ENCODE measurements at regions not wholly inside any gene's neighbourhood (a gene's known extent, or its start where the extent isn't known, plus 50 kb on each side); places are given as distances from the start of the nearest gene placed in this dataset.

GRCh38 chr11:112470355-112470754 is 209.7 kb upstream of the PLET1 start:
- DNase-seq: no peak

DNA sequence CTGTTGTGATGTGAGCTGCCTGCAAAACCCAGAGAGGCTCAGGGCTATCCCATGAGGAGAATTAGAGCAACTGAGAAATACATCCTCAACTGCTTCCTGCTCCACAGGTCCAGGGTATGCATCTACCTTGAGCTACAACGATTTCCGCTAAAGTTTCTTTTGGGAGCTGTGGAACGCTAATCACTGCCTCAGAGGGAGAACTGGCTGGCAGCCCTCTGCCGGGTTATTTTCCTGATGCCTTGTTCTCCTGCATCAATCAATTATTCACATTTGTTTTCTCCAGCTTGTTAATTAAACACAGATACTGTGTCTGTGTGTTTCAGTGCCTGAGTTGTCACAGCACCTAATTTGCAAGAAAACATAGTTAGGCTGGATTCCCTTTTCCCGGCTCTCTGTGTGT is 211.1 kb upstream of the PLET1 start:
- DNase-seq: no peak

DNA sequence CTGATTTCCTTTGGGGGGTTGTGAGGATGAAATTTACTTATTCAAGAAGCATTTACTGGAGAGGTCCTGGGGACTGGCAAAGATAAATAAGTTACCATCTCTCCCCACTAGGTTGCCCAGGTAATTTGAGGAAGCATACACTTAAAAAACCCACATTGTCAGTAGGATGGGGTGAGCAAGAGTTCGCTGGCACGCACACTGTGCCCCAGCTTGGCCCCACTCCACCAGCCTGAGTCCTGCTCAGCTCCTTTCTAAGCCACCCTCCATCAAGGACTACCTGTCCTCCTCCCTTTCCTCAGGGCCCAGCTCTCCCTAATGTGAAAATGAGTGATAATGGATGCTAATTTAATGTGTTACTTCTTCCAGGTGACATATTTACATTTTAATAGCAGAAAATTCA is 216.5 kb upstream of the PLET1 start:
- DNase-seq: no peak

GRCh38 chr11:112477581-112478317 is 217.1 kb upstream of the PLET1 start:
- DNase-seq: no peak

DNA sequence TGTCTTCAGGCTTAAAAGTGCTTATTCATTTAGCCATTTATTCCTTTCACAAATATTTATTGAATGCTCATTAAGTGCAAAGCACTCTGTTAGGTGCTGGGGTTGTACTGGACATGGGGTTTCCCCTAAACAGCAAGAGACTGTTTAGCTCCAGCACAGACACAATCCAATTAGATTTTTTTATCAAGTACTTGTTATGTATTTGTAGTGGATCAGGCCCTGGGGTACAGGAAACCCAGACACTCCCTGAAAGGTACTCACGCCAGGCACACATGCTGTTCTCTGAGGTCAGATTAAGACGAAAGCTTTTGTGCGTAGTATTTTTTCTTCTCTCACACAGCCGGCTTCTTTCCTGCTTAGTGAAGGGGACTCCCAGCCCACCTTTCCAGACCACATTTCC is 218.1 kb upstream of the PLET1 start:
- no peak for DNase-seq

DNA sequence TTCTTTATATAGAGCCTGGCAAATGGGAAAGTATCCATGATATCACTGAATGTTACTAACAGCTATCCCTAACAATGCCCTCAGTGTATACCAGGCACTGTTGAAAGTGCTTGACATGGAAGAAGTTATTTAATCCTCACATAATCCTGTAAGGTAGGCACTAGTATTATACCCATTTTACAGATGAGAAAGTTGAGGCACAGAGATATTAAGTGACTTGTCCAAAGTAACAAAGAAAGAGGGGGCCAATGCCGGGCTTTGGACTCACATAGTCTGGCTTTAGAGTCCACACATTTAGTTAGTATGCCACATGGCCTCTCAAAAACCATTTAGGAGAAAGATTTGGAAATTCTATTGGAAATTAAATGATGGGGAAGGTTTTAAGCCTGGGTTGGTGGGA is 220.8 kb upstream of the PLET1 start:
- no peak for DNase-seq

- DNase-seq: no peak
These were observed 221.2 kb upstream of the PLET1 start for GRCh38 chr11:112481893-112482292.

GRCh38 chr11:112485280-112485679 is 224.6 kb upstream of the PLET1 start:
- no peak for DNase-seq

DNA sequence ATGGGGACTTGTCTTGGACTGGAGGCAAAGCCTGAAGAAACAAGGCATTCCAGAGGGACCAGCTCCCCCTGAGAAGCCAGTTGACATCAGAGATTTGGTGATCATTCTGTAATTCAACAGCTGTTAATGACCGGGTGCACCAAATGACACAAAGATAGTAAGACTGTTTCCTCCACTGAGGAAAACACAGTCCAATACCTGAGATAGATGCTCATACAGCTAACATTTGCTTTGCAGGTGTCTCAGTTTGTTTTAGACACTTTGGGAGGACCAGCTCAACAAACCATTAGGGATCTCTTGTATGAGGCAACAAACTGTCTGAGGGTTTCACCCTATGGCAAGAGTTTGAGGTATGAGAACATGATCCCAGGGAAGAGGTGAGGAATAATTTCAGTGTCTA is 237.2 kb upstream of the PLET1 start:
- no peak for DNase-seq

DNA sequence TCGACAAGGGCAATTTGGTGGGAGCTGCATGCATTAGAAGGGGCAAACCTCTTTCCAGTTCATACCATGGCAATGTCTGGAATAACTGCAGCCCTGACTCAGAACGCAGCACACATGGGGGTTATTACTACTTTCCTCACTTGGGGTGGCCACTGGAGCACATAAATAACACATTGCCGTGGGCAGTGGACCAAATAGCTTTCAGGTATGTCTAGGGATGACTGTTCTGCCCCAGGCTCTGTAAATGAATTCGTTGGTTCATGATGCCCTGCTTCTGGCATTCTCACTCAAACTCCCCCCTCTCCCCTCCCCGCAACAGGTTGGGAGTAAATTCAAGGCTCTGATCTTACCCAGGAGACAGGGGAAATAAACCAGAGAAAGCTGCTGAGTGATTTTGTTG is 238.0 kb upstream of the PLET1 start:
- no peak for DNase-seq

- DNase-seq: no peak
These were observed 238.7 kb upstream of the PLET1 start for GRCh38 chr11:112499153-112499880.

DNA sequence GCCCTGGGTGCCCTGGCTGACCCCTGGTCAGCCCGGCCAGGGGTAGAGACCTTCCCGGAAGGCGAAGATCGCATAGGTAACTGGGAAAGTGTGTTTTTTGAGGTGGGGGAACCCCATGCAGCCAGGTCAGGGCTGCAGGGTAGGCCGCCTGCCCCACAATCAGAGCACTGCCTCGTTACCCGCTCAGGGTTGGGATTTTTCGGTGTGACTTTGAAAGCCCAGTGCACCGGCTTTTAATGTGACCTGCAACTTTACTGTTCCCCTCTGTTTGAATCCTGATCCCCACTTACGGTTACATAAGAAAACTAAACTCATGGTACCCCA is 239.2 kb upstream of the PLET1 start:
- DNase-seq: no peak

DNA sequence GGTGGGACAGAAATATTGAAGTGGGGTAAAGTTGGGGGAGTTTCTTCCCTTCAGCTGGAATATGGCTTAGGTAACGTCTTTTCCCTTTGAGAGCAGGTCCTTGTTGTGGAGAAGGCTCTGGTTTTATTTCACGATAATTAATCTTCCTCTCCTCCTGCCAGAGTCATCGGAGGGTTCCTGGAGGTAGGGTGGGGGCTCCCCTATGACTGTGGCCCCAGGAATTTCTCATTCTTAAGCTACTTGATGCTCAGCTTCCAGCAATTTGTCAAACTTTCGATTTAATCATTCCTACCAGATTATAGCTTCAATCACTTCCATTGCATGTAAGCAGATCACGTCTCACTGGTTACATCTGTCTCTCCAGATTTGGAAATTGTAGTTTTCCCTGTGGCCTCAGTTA is 242.8 kb upstream of the PLET1 start:
- no peak for DNase-seq

- DNase-seq: no peak
These were observed 243.4 kb upstream of the PLET1 start for GRCh38 chr11:112504056-112504455.

DNA sequence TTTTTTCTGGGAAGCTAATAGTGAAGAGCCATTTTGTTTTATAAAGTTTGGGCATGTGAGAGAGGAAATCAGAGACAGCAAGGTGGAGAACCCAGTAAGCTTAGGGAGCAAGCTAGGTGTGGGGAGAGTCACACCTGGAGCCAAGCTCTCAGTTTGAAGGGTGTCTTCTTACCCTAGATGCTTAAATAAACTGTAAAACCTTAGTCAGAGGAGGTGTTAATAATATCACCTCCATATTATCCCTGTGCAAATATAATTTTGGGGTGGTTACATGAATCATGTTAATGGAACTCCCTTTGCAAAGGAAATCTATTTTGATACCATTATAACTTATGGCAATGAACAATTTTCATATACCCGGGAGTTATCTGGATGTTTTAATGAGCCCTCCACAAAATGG is 246.2 kb upstream of the PLET1 start:
- no peak for DNase-seq

GRCh38 chr11:112507281-112507680 is 246.6 kb upstream of the PLET1 start:
- no peak for DNase-seq

DNA sequence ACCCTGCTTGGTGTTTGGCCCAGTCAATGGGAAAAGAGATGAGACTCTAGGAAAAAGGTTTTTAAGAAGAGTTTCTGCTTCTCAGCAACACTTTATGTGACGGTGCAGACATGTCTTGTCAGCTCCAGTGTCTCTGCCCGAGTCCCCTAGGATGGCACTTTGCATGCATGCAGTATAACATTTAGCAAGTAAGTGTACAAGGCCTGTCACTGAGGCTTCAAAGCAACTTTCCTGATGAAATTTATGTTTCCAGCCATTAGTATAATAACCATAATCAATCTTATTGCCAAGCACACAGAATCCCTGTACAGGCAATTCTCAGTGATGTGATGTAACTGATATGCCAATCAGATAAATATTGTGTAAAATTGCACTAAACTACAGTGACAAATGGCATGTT is 248.1 kb upstream of the PLET1 start:
- no peak for DNase-seq

DNA sequence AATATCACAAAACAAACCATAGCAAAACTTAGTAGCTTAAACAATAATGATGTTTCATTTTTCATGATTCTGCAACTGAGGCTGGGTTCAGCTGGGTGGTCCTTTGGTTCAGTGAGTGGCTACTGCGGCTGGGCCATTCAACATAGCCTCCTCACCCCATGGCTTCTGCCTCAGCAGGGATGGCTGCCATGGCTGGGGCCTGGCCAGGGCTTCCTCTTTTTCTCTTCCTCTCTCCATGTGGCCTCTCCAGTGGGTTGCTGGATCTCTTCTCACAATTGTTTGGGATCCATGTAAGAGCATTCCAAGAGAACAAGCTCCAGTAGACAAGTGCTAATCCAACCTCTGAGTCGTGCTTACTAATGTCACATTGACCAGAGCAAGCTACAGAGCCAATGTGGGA is 248.6 kb upstream of the PLET1 start:
- DNase-seq: no peak

GRCh38 chr11:112511271-112511670 is 250.6 kb upstream of the PLET1 start:
- no peak for DNase-seq

- DNase-seq: no peak
These were observed 251.3 kb upstream of the PLET1 start for GRCh38 chr11:112511911-112512310.

GRCh38 chr11:112513417-112513816 is 252.8 kb upstream of the PLET1 start:
- no peak for DNase-seq

DNA sequence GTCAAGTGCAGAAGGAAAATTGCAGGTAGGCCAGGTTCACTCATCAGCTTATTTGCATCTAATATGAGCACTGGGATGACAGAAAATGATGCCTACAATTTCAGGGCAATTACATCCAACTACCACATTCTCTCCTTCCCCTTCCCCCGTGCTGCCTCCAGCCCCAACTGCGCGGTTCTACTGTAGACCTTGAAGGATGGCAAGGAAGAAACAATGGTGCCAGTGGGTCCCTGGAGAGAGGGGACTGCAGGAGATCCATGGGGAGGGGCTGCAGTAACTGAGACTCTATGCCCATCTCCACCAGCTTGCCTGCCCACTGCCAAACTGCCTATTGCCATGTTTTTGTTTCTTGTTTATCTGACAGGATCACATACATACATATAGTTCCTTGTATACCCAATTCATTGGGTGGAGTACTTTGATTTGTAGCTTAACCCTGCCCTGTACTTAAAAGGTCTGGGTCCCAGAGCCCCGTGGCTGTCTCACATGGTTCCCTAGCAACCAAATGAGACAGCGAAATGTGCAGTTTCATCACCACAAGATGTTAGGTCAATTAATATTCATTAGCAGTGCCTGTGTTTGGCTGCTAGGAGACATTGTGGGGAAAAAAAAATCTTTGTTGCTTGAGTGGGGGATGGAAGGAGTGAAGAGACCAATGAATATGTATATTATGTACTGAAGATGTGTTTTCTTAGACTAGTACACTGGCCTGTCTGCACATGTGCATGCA is 253.5 kb upstream of the PLET1 start:
- no peak for DNase-seq

GRCh38 chr11:112516261-112516660 is 255.6 kb upstream of the PLET1 start:
- DNase-seq: no peak

DNA sequence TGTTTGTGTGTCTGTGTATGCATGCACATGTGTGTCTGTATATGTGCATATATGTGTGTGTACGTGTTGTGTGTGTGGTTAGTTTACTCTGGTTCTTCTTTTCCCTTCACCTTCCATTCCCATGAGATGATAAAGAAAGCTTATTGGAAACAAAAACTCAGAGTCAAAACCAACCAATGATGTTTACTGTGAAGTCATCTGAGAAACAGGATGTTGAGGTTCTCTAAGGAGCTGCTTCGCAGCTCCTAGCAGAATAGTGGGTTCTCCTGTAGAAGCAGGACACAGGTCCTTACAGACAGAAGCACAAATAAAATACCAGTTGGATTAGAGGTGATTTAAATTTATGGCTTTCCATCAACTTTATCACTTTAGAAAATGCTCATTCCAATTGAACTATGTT is 256.1 kb upstream of the PLET1 start:
- no peak for DNase-seq
